Mesenchymal stem cell (in vitro differentiated cells and primary cell): ENCODE measurements at regions not wholly inside any gene's neighbourhood (a gene's known extent, or its start where the extent isn't known, plus 50 kb on each side); places are given as distances from the start of the nearest gene placed in this dataset.

Experiments used
- DNase-seq: peaks from one replicate; pipeline ENCODE4 v3.0.0-alpha.2; 2013
- H2AFZ ChIP-seq: one replicate; pipeline ENCODE4 v1.6.1; 2013; ENCODE audit warnings: low read depth, mild to moderate bottlenecking, control low read depth, inconsistent platforms, low read length, moderate library complexity
- H2AK5ac ChIP-seq: 2 replicates; pipeline ENCODE4 v1.6.1; 2013; ENCODE audit warnings: low read length, moderate library complexity, mild to moderate bottlenecking, inconsistent platforms; ENCODE audit not compliant: severe bottlenecking
- H2BK120ac ChIP-seq: one replicate; pipeline ENCODE4 v1.6.1; 2013; ENCODE audit warnings: low read depth, mild to moderate bottlenecking, inconsistent platforms, low read length, moderate library complexity
- H2BK12ac ChIP-seq, 2 experiments: one replicate each; pipeline ENCODE4 v1.6.1; 2013; ENCODE audit warnings: inconsistent platforms in 2 of 2, low read length in 2 of 2, mild to moderate bottlenecking in 2 of 2, moderate library complexity in 2 of 2, control low read depth in 1 of 2
- H2BK15ac ChIP-seq: one replicate; pipeline ENCODE4 v1.6.1; 2013; ENCODE audit warnings: mild to moderate bottlenecking, low read depth, inconsistent platforms; ENCODE audit not compliant: poor library complexity, severe bottlenecking
- H2BK5ac ChIP-seq: 2 replicates; pipeline ENCODE4 v1.6.1; 2013; ENCODE audit warnings: low read depth, mild to moderate bottlenecking, low read length, control low read depth, inconsistent platforms; ENCODE audit not compliant: poor library complexity, severe bottlenecking
- H3K14ac ChIP-seq, 2 experiments: one replicate each; pipeline ENCODE4 v1.6.1; 2013; ENCODE audit warnings: inconsistent platforms in 2 of 2, low read length in 2 of 2, control low read depth in 1 of 2, mild to moderate bottlenecking in 1 of 2, moderate library complexity in 1 of 2
- H3K18ac ChIP-seq, 2 experiments: one replicate each; pipeline ENCODE4 v1.6.1; 2013; ENCODE audit warnings: inconsistent platforms in 2 of 2, low read length in 2 of 2, control low read depth in 1 of 2, low read depth in 1 of 2, mild to moderate bottlenecking in 1 of 2
- H3K23ac ChIP-seq, 2 experiments: one replicate each; pipeline ENCODE4 v1.6.1; 2013; ENCODE audit warnings: inconsistent platforms in 2 of 2, low read length in 2 of 2, mild to moderate bottlenecking in 2 of 2, moderate library complexity in 2 of 2, control low read depth in 1 of 2
- H3K27ac ChIP-seq: 2 replicates; pipeline ENCODE4 v1.5.1; 2013; ENCODE audit warnings: mild to moderate bottlenecking, moderate library complexity, low read length, control low read depth, inconsistent platforms; ENCODE audit not compliant: poor library complexity, severe bottlenecking
- H3K27me3 ChIP-seq, 2 experiments: 2 replicates each; pipeline versions ENCODE4 v1.6.1 to v1.7.0; 2013; ENCODE audit warnings: low read length in 2 of 2, mild to moderate bottlenecking in 2 of 2, moderate library complexity in 2 of 2, control low read depth in 1 of 2, inconsistent platforms in 1 of 2; ENCODE audit not compliant: control insufficient read depth in 1 of 2, insufficient read depth in 1 of 2
- H3K36me3 ChIP-seq, 2 experiments: 2 replicates each; pipeline versions ENCODE4 v1.6.1 to v1.7.0; 2013; ENCODE audit warnings: low read length in 2 of 2, control low read depth in 1 of 2, inconsistent platforms in 1 of 2, low read depth in 1 of 2, mild to moderate bottlenecking in 1 of 2; ENCODE audit not compliant: insufficient read depth in 2 of 2, control insufficient read depth in 1 of 2
- H3K4ac ChIP-seq, 2 experiments: one replicate each; pipeline ENCODE4 v1.6.1; 2013; ENCODE audit warnings: inconsistent platforms in 2 of 2, low read length in 2 of 2, mild to moderate bottlenecking in 2 of 2, moderate library complexity in 2 of 2, control low read depth in 1 of 2, low read depth in 1 of 2
- H3K4me1 ChIP-seq: 2 replicates; pipeline ENCODE4 v1.6.1; 2013; ENCODE audit warnings: low read depth, low read length, control low read depth; ENCODE audit not compliant: control insufficient read depth, insufficient read depth
- H3K4me2 ChIP-seq: 2 replicates; pipeline ENCODE4 v1.6.1; 2013; ENCODE audit warnings: low read length, mild to moderate bottlenecking, inconsistent platforms; ENCODE audit not compliant: poor library complexity, severe bottlenecking
- H3K4me3 ChIP-seq, 2 experiments: 2 replicates each; pipeline versions ENCODE4 v1.5.1 to v1.7.0; 2013; ENCODE audit warnings: low read length in 2 of 2, mild to moderate bottlenecking in 2 of 2, control low read depth in 1 of 2, low read depth in 1 of 2; ENCODE audit not compliant: insufficient read depth in 1 of 2
- H3K79me1 ChIP-seq: replicated peaks from 2 replicates; pipeline ENCODE4 v1.6.1; 2013; ENCODE audit warnings: mild to moderate bottlenecking, control low read depth, low read length, inconsistent platforms; ENCODE audit not compliant: poor library complexity, severe bottlenecking
- H3K9ac ChIP-seq: 2 replicates; pipeline ENCODE4 v1.7.0; 2013; ENCODE audit warnings: mild to moderate bottlenecking, low read length, moderate library complexity
- H3K9me3 ChIP-seq: 2 replicates; pipeline ENCODE4 v1.7.0; 2013; ENCODE audit warnings: mild to moderate bottlenecking, low read length; ENCODE audit not compliant: control insufficient read depth
- H4K8ac ChIP-seq: one replicate; pipeline ENCODE4 v1.6.1; 2013; ENCODE audit warnings: inconsistent platforms, mild to moderate bottlenecking, low read length, moderate library complexity
- H4K91ac ChIP-seq: one replicate; pipeline ENCODE4 v1.6.1; 2013; ENCODE audit warnings: mild to moderate bottlenecking, low read length, inconsistent platforms
- WGBS: methylation state at CpG from one replicate; pipeline ENCODE4 v1.1.7; 2013; ENCODE audit warnings: mixed read lengths; 5-methylcytosine and 5-hydroxymethylcytosine counted together

DNA sequence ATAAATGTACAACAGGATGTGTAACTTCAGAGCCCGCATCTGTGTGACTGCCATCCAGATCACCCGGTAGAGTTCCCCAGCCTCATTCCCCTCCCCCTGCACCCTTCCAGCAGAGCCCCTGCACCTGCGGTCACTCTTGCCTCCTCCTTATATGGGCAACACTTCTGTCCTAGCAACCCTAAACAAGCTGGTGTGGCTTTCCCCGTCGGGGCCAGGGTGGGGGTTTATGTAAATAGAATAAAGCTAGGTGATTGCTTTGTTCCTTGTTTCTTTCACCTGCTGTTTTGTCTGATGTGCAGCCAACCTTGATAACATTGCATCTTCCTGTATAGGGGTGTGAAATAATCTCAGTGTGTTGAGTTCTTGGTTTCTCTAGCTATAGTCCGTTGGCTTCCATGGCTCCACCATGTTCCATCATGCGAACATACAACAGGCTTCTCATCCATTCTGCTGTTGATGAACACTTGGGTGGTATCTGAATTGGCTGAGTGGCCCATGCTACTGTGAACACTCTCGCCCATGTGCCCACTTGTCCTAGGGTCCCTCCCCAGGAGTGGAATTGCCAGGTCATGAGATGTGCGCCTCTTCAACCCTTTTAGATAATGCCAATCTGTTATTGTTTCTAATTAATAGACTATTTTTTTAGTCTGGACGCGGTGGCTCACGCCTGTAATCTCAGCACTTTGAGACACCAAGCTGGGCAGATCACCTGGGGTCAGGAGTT lies 102.2 kb downstream of the KIF26A start:
- DNase-seq: no peak
- no peak overlapping the region for H2BK120ac ChIP-seq
- H3K4me3 ChIP-seq: no peak overlapping the region
- no peak overlapping the region for H4K8ac ChIP-seq
- no peak overlapping the region for H3K27ac ChIP-seq
- H3K18ac ChIP-seq: no peak overlapping the region
- H3K36me3 ChIP-seq: peaks cover 0 to 2% of the 10 kb centered on the region in 2 experiments
- peaks cover 10% of the 10 kb centered on the region for H3K9me3 ChIP-seq
- H4K91ac ChIP-seq: no peak overlapping the region
- no peak overlapping the region for H2BK5ac ChIP-seq
- H2AK5ac ChIP-seq: no peak overlapping the region
- H3K23ac ChIP-seq: no peak overlapping the region
- no peak overlapping the region for H2BK12ac ChIP-seq
- no peak overlapping the region for H2AFZ ChIP-seq
- H3K4me2 ChIP-seq: no peak overlapping the region
- H3K14ac ChIP-seq: no peak overlapping the region
- H3K4me1 ChIP-seq: no peaks in the 10 kb centered on the region
- H2BK15ac ChIP-seq: no peak overlapping the region
- H3K4ac ChIP-seq: no peak overlapping the region
- H3K27me3 ChIP-seq: no peaks in the 10 kb centered on the region
- 82% methylated on average over 10 of the region's 12 CpGs for WGBS
- no peak overlapping the region for H3K9ac ChIP-seq
- no peaks in the 10 kb centered on the region for H3K79me1 ChIP-seq

DNA sequence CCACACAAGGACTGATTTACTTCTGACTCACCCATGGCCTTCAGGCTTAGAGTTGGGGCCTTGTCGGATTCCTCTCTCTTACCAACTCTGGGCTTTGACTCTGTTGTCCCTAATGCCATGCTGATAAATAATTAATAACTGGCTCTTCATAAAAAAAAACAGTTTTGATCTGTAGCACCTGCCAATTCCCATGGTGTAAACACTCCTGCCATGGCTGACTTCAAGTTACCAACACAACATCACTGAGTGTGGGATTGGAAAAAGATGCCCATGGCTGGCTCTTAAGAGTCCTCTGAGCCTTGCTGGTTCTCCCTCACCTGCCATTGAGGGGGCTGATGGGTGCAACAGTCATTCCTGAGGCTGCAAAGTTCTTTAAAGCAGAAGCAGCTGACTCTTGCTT lies 104.8 kb downstream of the KIF26A start:
- H4K8ac ChIP-seq: no peak overlapping the region
- H4K91ac ChIP-seq: no peak overlapping the region
- WGBS: 86% methylated on average over 1 of the region's 1 CpG
- no peaks in the 10 kb centered on the region for H3K27me3 ChIP-seq
- H3K4me3 ChIP-seq: no peak overlapping the region
- peaks cover 9% of the 10 kb centered on the region for H3K9me3 ChIP-seq
- DNase-seq: no peak
- H3K4me2 ChIP-seq: no peak overlapping the region
- H2BK120ac ChIP-seq: no peak overlapping the region
- H2BK5ac ChIP-seq: no peak overlapping the region
- H3K36me3 ChIP-seq: peaks cover 0 to 2% of the 10 kb centered on the region in 2 experiments
- H3K23ac ChIP-seq: no peak overlapping the region
- no peak overlapping the region for H3K18ac ChIP-seq
- no peak overlapping the region for H2BK12ac ChIP-seq
- H2AK5ac ChIP-seq: no peak overlapping the region
- H3K79me1 ChIP-seq: no peaks in the 10 kb centered on the region
- no peak overlapping the region for H2BK15ac ChIP-seq
- H3K14ac ChIP-seq: no peak overlapping the region
- no peak overlapping the region for H2AFZ ChIP-seq
- H3K4me1 ChIP-seq: no peaks in the 10 kb centered on the region
- H3K27ac ChIP-seq: no peak overlapping the region
- no peak overlapping the region for H3K4ac ChIP-seq
- H3K9ac ChIP-seq: no peak overlapping the region

GRCh38 chr14:104244221-104245011 lies 106.0 kb downstream of the KIF26A start:
- Histone ChIP-seq H3K4ac (no peak overlapping the region), H3K4me2 (no peak overlapping the region), H3K23ac (no peak overlapping the region), H3K9ac (no peak overlapping the region), H3K14ac (no peak overlapping the region), H3K27ac (no peak overlapping the region), H2BK12ac (no peak overlapping the region), H2BK5ac (no peak overlapping the region), H2AK5ac (no peak overlapping the region), H2BK120ac (no peak overlapping the region), H3K4me1 (no peaks in the 10 kb centered on the region), H3K9me3 (peaks cover 9% of the 10 kb centered on the region), H4K91ac (no peak overlapping the region), H3K18ac (no peak overlapping the region), H3K36me3 (peaks cover 0 to 2% of the 10 kb centered on the region in 2 experiments), H4K8ac (no peak overlapping the region), H2AFZ (no peak overlapping the region), H2BK15ac (no peak overlapping the region), H3K27me3 (no peaks in the 10 kb centered on the region), H3K4me3 (no peak overlapping the region), H3K79me1 (no peaks in the 10 kb centered on the region)
- WGBS: 91% methylated on average over 23 of the region's 23 CpGs
- no peak for DNase-seq

GRCh38 chr14:104245075-104245474 lies 106.7 kb downstream of the KIF26A start:
- no peak overlapping the region for H2BK120ac ChIP-seq
- no peak overlapping the region for H3K9ac ChIP-seq
- H3K9me3 ChIP-seq: peaks cover 9% of the 10 kb centered on the region
- no peaks in the 10 kb centered on the region for H3K36me3 ChIP-seq
- no peak overlapping the region for H2BK12ac ChIP-seq
- H3K27ac ChIP-seq: no peak overlapping the region
- H2AK5ac ChIP-seq: no peak overlapping the region
- H3K4me1 ChIP-seq: no peaks in the 10 kb centered on the region
- WGBS: 72% methylated on average over 2 of the region's 3 CpGs
- H2BK5ac ChIP-seq: no peak overlapping the region
- H3K23ac ChIP-seq: no peak overlapping the region
- H2BK15ac ChIP-seq: no peak overlapping the region
- no peak overlapping the region for H3K18ac ChIP-seq
- no peak overlapping the region for H2AFZ ChIP-seq
- H4K8ac ChIP-seq: no peak overlapping the region
- no peaks in the 10 kb centered on the region for H3K27me3 ChIP-seq
- H3K14ac ChIP-seq: no peak overlapping the region
- H3K79me1 ChIP-seq: no peaks in the 10 kb centered on the region
- no peak overlapping the region for H3K4me2 ChIP-seq
- no peak overlapping the region for H3K4me3 ChIP-seq
- no peak overlapping the region for H4K91ac ChIP-seq
- no peak for DNase-seq
- H3K4ac ChIP-seq: no peak overlapping the region
